Loucy (cell line): ENCODE measurements at regions not wholly inside any gene's neighbourhood (a gene's known extent, or its start where the extent isn't known, plus 50 kb on each side); places are given as distances from the start of the nearest gene placed in this dataset.

ENCODE experiments used
- EZH2phosphoT487 ChIP-seq: fragments of 200-600 bp; IDR thresholded peaks from 2 replicates; pipeline ENCODE4 v1.6.1; 2018; ENCODE audit warnings: antibody characterized with exemption, mild to moderate bottlenecking, moderate library complexity, borderline replicate concordance
- TF ChIP-seq, protein P1 (sequence below): fragments of 200-600 bp; sonication (generic); conservative IDR thresholded peaks from 2 replicates; pipeline ENCODE4 v1.5.1; 2014; ENCODE audit warnings: mild to moderate bottlenecking, antibody characterized with exemption, low read length

- TF ChIP-seq, protein P1, sequence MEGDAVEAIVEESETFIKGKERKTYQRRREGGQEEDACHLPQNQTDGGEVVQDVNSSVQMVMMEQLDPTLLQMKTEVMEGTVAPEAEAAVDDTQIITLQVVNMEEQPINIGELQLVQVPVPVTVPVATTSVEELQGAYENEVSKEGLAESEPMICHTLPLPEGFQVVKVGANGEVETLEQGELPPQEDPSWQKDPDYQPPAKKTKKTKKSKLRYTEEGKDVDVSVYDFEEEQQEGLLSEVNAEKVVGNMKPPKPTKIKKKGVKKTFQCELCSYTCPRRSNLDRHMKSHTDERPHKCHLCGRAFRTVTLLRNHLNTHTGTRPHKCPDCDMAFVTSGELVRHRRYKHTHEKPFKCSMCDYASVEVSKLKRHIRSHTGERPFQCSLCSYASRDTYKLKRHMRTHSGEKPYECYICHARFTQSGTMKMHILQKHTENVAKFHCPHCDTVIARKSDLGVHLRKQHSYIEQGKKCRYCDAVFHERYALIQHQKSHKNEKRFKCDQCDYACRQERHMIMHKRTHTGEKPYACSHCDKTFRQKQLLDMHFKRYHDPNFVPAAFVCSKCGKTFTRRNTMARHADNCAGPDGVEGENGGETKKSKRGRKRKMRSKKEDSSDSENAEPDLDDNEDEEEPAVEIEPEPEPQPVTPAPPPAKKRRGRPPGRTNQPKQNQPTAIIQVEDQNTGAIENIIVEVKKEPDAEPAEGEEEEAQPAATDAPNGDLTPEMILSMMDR: no peak
- no peak for TF ChIP-seq EZH2phosphoT487
These were observed 120.9 kb downstream of the ZMAT3 start for GRCh38 chr3:178950676-178951075.
